Tibial nerve (tissue), 4 donors: ENCODE measurements at regions not wholly inside any gene's neighbourhood (a gene's known extent, or its start where the extent isn't known, plus 50 kb on each side); places are given as distances from the start of the nearest gene placed in this dataset.

Experiments
- DNase-seq, 2 donors: peaks; one replicate each; pipeline ENCODE4 v3.0.0-alpha.2; 2019; ENCODE audit warnings: low spot score in 2 of 2
- H3K27ac ChIP-seq, 4 donors: fragments of 200-600 bp; sonication (generic) in 3 of 4; one replicate each; pipeline ENCODE4 v1.5.1; 2017 to 2019; ENCODE audit warnings: mild to moderate bottlenecking in 1 of 4
- H3K27me3 ChIP-seq, 2 donors: fragments of 200-600 bp; sonication (generic) in 1 of 2; one replicate each; pipeline versions ENCODE4 v1.5.1 to v1.6.0; 2017 to 2019
- H3K36me3 ChIP-seq, 3 donors: fragments of 200-600 bp; sonication (generic); one replicate each; pipeline ENCODE4 v1.5.1; 2018 to 2019
- H3K4me1 ChIP-seq, 4 donors: fragments of 200-600 bp; sonication (generic) in 3 of 4; one replicate each; pipeline ENCODE4 v1.5.1; 2017 to 2019
- H3K4me3 ChIP-seq, 4 donors: fragments of 200-600 bp; sonication (generic) in 3 of 4; one replicate each; pipeline ENCODE4 v1.5.1; 2017 to 2019; ENCODE audit warnings: mild to moderate bottlenecking in 1 of 4, moderate library complexity in 1 of 4
- H3K9me3 ChIP-seq, 4 donors: fragments of 200-600 bp; sonication (generic) in 3 of 4; one replicate each; pipeline ENCODE4 v1.5.1; 2017 to 2019
- EP300 ChIP-seq, 2 donors: sonication (generic); formaldehyde crosslinking; IDR thresholded peaks; one replicate each; pipeline ENCODE4 v1.6.1; 2017; ENCODE audit warnings: antibody characterized with exemption in 2 of 2, mild to moderate bottlenecking in 1 of 2
- POLR2A ChIP-seq, 2 donors: fragments of 450-650 bp; IDR thresholded peaks; one replicate each; pipeline ENCODE4 v1.6.1; 2017; ENCODE audit warnings: antibody characterized with exemption in 2 of 2, mild to moderate bottlenecking in 2 of 2, moderate library complexity in 2 of 2
- WGBS, 2 donors: methylation state at CpG; one replicate each; pipeline ENCODE4 v1.1.5; 2018; 5-methylcytosine and 5-hydroxymethylcytosine counted together
- TF ChIP-seq, protein P1 (sequence below), 5 experiments: fragments of 200-600 bp in 3 of 5; fragments of 450-650 bp in 2 of 5; sonication (generic) in 3 of 5; IDR thresholded peaks; one replicate each; pipeline ENCODE4 v1.5.1; 2016 to 2019; ENCODE audit warnings: antibody characterized with exemption in 5 of 5, mild to moderate bottlenecking in 3 of 5, moderate library complexity in 2 of 5

DNA sequence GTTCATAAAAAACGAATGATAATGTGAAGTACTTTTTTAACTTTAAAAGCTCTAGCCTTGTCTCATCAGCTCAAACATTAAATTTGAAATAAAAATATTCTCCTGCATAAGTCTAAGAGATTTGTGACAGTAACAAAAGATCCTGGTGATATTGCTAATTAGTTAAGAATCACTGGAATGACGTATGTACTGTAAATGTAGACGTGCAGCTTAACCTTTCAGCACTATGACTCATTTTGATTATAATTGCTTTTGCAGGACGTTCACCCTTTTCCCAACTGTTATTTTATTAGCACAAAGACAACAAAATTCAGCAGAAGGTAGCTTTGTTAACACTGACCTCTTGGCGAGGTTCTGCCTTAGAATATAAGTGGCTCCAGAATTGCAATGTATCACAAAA is 68.6 kb downstream of the TENT5A start:
- no peaks in the 10 kb centered on the region for H3K36me3 ChIP-seq
- no peaks in the 10 kb centered on the region for H3K9me3 ChIP-seq
- no peaks in the 10 kb centered on the region for H3K27me3 ChIP-seq
- WGBS, 2 donors, result 32 to 41% methylated on average over 5 of the region's 5 CpGs
- no peak for DNase-seq
- H3K27ac ChIP-seq, result no peak overlapping the region
- no peak overlapping the region for H3K4me3 ChIP-seq
- no peaks in the 10 kb centered on the region for H3K4me1 ChIP-seq
- no peak for TF ChIP-seq POLR2A (IDR thresholded peaks at IDR 0.05)
- TF ChIP-seq, protein P1, sequence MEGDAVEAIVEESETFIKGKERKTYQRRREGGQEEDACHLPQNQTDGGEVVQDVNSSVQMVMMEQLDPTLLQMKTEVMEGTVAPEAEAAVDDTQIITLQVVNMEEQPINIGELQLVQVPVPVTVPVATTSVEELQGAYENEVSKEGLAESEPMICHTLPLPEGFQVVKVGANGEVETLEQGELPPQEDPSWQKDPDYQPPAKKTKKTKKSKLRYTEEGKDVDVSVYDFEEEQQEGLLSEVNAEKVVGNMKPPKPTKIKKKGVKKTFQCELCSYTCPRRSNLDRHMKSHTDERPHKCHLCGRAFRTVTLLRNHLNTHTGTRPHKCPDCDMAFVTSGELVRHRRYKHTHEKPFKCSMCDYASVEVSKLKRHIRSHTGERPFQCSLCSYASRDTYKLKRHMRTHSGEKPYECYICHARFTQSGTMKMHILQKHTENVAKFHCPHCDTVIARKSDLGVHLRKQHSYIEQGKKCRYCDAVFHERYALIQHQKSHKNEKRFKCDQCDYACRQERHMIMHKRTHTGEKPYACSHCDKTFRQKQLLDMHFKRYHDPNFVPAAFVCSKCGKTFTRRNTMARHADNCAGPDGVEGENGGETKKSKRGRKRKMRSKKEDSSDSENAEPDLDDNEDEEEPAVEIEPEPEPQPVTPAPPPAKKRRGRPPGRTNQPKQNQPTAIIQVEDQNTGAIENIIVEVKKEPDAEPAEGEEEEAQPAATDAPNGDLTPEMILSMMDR (IDR thresholded peaks at IDR 0.05), result no peak
- no peak for TF ChIP-seq EP300 (IDR thresholded peaks at IDR 0.05)

DNA sequence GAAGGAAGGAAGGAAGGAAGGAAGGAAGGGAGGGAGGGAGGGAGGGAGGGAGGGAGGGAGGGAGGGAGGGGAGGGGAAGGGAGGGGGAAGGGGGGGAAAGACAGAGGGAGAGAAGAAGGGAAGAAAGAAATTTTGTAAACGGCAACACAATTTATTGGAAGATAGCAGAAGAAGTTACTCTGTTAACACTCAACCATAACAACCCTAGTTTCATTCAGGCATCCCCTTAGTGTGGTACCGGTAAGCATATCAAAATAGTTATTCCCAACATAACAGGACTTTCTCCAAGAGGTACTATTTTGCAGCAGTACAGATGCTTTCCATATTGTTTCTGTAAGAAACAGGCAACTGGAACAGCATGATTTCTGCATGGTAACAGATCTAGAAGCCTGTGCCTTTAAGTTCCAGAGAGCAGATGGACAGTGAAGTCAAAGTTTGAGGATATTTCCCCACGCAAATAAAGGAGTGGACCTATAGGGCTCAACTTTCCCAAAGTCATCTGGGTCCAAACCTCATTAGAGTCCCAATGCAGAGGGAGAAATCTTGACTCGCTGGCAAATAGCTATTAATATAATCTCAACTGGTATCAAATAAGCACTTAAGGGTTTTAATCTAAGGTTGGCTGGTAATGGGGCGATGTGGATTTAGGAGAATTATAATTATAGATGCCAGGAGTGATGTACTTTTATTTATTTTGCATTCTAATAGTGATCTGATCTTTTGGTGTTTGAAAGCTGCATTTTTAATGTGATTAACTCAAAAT is 69.4 kb downstream of the TENT5A start:
- no peaks in the 10 kb centered on the region for H3K27me3 ChIP-seq
- TF ChIP-seq EP300 (IDR thresholded peaks at IDR 0.05) (no peak), POLR2A (IDR thresholded peaks at IDR 0.05) (no peak)
- TF ChIP-seq, protein P1 (IDR thresholded peaks at IDR 0.05), result no peak
- no peaks in the 10 kb centered on the region for H3K9me3 ChIP-seq
- DNase-seq, result no peak
- H3K4me3 ChIP-seq, result no peak overlapping the region
- no peaks in the 10 kb centered on the region for H3K4me1 ChIP-seq
- H3K27ac ChIP-seq, result no peak overlapping the region
- 91 to 94% methylated on average over 5 of the region's 5 CpGs for WGBS, 2 donors
- no peaks in the 10 kb centered on the region for H3K36me3 ChIP-seq

- Histone ChIP-seq H3K27me3 (no peaks in the 10 kb centered on the region), H3K4me1 (no peaks in the 10 kb centered on the region), H3K9me3 (no peaks in the 10 kb centered on the region), H3K36me3 (no peaks in the 10 kb centered on the region), H3K4me3 (no peak overlapping the region), H3K27ac (no peak overlapping the region)
- TF ChIP-seq POLR2A (IDR thresholded peaks at IDR 0.05), result no peak
- TF ChIP-seq EP300 (IDR thresholded peaks at IDR 0.05), result no peak
- TF ChIP-seq, protein P1 (IDR thresholded peaks at IDR 0.05), result no peak
- DNase-seq, result no peak
These were observed 70.2 kb downstream of the TENT5A start for GRCh38 chr6:81682235-81682795.

GRCh38 chr6:81669445-81669844 is 83.0 kb downstream of the TENT5A start:
- TF ChIP-seq, protein P1 (IDR thresholded peaks at IDR 0.05), result no peak
- TF ChIP-seq EP300 (IDR thresholded peaks at IDR 0.05) (no peak), POLR2A (IDR thresholded peaks at IDR 0.05) (no peak)
- H3K36me3 ChIP-seq, result no peaks in the 10 kb centered on the region
- H3K27me3 ChIP-seq, result no peaks in the 10 kb centered on the region
- DNase-seq, result no peak
- H3K27ac ChIP-seq, result no peak overlapping the region
- H3K4me1 ChIP-seq, result no peaks in the 10 kb centered on the region
- no peaks in the 10 kb centered on the region for H3K9me3 ChIP-seq
- H3K4me3 ChIP-seq, result no peak overlapping the region
- 83% methylated on average over 2 of the region's 2 CpGs for WGBS, 2 donors

- Histone ChIP-seq H3K4me3 (no peak overlapping the region), H3K27ac (no peak overlapping the region), H3K4me1 (no peaks in the 10 kb centered on the region), H3K27me3 (no peaks in the 10 kb centered on the region), H3K9me3 (no peaks in the 10 kb centered on the region), H3K36me3 (no peaks in the 10 kb centered on the region)
- 95 to 97% methylated on average over 1 of the region's 1 CpG for WGBS, 2 donors
- no peak for DNase-seq
- TF ChIP-seq, protein P1 (IDR thresholded peaks at IDR 0.05), result no peak
- TF ChIP-seq POLR2A (IDR thresholded peaks at IDR 0.05), result no peak
- TF ChIP-seq EP300 (IDR thresholded peaks at IDR 0.05), result no peak
These were observed 83.8 kb downstream of the TENT5A start for GRCh38 chr6:81668615-81669047.
